CD4-positive, alpha-beta T cell treated with Interferon alpha-2 for 1 hour (primary cell): ENCODE measurements at regions not wholly inside any gene's neighbourhood (a gene's known extent, or its start where the extent isn't known, plus 50 kb on each side); places are given as distances from the start of the nearest gene placed in this dataset.
"Not testable (repeated sequence)": the region's sequence is repeated elsewhere in the genome, so short reads cannot be mapped to it uniquely, and the experiment has no call there.

ENCODE experiments used
- DNase-seq, 2 donors: peaks; one replicate each; pipeline ENCODE4 v3.0.0-alpha.2; 2020 to 2022

DNA sequence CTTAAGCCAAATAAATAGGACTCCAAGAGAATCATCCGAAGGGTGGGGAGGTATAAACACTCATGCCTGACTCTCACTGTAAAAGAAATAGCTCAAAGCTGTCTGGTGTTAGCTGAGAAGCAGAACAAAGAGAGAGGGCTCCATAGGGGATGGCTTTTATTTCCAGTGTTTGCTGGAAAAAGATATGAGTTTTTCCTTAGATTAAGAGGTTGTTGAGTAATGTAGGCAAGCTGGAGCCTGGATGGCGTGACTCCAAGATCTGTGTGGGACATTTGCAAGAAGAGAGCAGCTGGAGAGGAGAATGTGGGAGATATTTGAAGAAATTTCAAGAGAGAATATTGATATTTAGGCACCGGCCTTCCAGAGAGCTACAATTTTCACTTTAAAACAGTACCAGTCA, 793.7 kb upstream of the RGMB start:
- no peak for DNase-seq

DNA sequence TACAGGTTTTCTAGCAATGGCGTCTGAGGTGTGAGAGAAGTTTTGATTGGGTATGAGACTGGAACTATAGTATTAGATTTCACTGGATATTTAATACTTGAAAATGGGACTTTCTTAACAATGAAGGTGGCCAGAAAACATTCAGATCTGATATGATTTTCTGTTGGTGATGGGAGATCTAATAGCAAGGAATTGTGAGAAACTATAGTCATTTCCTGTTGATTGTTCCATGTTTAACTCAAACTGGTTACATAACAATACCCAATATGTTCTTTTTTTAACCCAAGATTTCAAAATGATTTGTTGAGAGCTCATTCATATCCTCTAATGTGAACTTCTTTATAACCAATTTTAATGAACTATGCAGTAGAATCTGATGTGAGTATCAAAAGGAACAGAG, 793.2 kb upstream of the RGMB start:
- DNase-seq, result no peak

DNA sequence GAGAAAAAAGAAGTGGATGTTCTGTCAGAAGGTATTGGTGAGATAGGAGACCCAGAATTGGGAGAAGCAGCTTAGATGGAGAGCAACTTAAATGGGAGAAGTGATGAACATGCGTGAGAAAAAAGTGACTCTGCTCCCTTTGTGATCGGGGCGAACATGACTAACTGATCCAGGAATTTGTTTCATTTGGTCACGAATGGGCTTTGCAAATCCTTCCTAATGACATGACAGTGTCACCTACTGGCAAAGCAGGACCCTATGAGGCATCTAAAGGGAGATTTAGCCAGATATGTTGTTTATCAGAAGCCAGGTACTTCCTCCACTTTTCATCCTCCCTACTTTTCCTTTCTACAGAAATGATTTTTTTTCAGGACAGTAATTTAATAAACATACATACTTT, 787.4 kb upstream of the RGMB start:
- DNase-seq, result no peak

- no peak for DNase-seq
These were observed 782.2 kb upstream of the RGMB start for GRCh38 chr5:97991236-97991635.

GRCh38 chr5:97998941-97999340, 774.5 kb upstream of the RGMB start:
- no peak for DNase-seq

- no peak for DNase-seq
These were observed 769.0 kb upstream of the RGMB start for GRCh38 chr5:98004463-98004862.

- DNase-seq, result no peak
These were observed 756.7 kb upstream of the RGMB start for GRCh38 chr5:98016771-98017170.

DNA sequence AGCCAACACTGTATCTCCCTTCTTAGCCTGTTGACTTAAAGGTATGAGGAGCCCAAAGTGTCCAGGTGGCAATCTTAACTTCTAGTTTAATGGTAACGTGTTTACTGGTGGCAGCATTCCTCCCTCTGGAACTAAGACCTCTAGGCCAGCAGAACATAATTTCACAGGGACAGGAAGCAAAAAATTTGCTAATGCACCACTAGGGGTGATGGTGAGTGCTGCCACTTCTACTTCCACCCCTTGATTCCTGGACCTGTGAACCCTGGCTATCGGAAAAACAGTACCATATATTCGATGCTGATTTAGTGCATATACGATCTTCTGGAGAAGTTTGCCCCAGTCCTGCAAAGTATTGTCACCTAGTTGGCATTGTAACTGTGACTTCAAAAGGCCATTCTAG, 743.2 kb upstream of the RGMB start:
- not testable (repeated sequence) for DNase-seq

DNA sequence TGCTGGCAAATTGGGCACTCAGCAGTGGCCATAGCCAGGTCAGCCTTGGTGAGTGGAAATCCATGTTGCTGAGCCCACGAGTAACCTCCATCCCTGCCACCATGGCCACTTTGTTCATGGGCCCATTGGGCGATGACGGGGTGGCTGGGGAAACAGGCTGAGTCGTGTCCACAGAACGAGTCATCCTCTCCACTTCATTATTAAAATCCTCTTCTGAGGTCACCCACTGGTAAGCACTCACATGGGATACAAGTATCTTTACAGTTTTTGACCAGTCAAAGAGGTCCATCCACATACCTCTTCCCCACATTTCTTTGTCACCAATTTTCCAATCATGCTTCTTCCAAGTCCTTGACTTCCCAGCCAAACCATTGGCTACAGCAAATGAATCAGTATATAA, 742.4 kb upstream of the RGMB start:
- DNase-seq, result not testable (repeated sequence)

DNA sequence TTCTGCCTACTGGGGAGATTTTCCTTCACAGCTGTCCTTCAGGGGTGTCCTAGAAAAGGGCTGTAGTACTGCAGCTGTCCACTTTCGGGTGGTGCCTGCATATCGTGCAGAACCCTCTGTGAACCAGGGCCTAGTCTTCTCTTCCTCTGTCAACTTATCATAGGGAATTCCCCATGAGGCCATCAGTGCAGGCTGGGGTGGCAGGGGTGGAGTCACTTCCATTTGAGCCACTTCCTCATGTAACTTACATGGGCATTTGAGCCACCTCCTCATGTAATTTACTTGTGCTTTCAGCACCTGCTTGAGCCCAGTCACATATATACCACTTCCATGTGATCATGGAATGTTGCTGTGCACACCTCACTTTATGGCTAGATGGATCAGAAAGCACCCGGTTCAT, 742.0 kb upstream of the RGMB start:
- DNase-seq, result no peak

- DNase-seq, result no peak
These were observed 741.5 kb upstream of the RGMB start for GRCh38 chr5:98031926-98032325.

- no peak for DNase-seq
These were observed 731.8 kb upstream of the RGMB start for GRCh38 chr5:98041661-98042060.

DNA sequence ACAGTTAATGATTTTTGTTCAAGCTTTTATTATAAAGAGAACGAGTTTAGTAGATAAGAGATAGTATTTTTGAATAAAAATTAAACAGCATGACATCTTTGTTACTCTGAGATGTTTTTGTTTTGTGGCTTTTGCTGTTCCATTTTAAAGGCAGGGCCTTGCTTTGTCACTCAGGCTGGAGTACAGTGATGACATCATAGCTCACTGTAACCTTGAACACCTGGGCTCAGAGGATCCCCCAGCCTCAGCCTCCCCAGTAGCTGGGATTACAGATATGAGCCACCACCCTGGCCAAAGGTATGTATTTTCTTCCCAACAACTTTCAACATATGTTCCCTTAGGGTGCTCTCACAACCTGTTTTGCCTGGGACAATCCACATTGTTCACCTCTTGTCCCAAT, 730.9 kb upstream of the RGMB start:
- no peak for DNase-seq

GRCh38 chr5:98042961-98043360, 730.5 kb upstream of the RGMB start:
- no peak for DNase-seq

- no peak for DNase-seq
These were observed 722.9 kb upstream of the RGMB start for GRCh38 chr5:98050583-98050982.

GRCh38 chr5:98053170-98053569, 720.3 kb upstream of the RGMB start:
- DNase-seq, result no peak

GRCh38 chr5:98060148-98060547, 713.3 kb upstream of the RGMB start:
- no peak for DNase-seq

DNA sequence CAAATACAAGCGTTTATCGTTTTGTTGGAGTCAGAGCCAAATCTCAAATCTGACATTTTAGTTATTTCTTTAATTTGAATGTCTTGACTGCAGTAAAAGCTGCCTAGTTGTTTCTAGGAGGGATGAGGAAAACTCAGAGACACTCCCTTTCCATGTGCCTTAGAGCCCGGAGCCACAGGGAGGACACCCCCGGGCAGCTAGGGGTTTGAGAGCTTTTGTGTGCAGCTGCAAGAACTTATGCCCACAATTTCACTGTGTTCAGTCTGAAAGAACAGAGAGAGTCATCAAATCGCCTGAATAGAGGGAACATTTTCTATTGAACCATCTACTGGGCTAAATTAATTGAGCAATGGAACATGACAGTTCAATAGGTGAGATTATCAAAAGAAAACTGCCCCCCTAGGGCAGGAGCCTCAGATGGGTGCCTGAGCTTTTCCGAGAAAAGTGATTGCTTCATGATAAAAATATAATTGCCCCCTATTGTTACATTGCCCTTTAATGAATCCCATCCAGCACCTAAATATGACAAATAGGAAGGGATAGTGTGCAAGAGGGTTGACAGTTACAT, 709.3 kb upstream of the RGMB start:
- DNase-seq, result no peak

DNA sequence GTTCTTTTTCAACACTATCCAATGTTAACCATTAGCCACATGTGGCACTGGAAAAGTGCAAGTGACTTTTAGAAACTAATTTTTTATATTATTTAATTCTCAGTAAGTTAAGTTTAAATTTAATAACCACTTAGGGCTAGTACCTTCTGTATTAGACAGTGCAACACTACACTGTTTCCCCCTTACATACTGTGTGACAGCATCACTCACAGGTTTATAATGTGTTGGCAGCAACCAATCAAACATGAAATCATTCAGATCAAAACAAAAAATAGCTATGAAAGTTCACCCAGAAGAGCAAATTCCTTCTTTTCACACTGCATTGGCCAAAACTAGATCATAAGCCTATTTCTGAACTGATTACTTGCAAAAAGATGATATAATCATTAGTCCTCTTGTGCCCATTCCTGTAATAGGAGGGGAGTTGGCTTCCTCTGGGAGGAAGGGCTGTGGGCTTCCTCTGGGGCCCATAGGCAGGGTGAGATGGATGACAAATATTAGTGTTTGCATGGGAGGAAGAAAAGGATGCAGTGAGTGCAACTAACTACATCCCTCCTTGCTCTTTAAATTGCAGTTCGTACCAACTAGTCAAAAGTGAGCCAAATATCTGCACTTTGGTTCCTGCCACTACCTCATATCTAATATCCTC, 708.1 kb upstream of the RGMB start:
- DNase-seq, result no peak

- DNase-seq, result no peak
These were observed 706.6 kb upstream of the RGMB start for GRCh38 chr5:98066910-98067309.

DNA sequence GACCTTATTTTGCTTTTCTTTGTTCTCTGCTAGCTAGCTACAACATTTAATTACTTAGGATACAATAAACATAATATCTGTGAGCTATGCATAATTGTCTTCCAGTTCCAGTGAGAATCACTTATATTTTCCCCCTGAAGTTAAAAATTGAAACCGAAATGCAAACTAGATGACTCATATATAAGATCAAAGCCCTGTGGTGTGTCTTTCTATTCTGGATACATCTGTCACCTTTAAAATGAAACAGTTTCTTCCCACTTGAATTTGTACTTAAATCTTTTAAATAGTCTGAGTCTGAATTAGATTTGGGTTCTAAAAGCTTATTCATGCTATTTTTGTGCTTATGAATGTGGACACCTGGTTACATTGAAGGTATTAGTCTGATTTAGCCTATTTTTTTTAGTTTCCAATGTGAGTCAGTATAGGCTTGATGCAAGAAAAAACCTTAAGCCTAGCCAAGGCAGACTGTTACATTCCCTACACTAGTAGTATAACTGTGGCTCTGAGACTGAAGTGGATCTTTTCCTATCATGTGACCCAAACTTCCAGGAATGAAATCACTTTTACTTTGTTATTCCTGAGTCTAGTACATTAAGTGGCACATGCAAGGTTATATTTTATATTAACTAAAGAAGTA, 703.5 kb upstream of the RGMB start:
- no peak for DNase-seq

DNA sequence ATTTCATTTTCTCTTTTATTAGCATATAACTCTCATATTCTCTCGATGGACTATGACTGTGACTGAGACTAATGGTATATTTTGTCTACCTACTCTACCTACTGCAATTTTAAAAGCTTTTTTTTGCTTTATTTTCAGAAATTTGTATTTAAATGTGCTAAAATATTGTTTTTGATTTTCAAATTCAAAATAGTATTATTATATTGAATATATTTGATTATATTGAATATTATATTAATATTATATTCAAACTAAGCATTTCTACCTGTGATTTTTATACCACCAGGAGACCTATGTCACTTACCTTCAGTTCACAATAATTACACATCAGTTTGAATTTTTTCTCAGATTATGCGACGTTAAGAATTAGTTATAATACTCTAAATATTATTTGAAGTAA, 700.5 kb upstream of the RGMB start:
- DNase-seq, result no peak

DNA sequence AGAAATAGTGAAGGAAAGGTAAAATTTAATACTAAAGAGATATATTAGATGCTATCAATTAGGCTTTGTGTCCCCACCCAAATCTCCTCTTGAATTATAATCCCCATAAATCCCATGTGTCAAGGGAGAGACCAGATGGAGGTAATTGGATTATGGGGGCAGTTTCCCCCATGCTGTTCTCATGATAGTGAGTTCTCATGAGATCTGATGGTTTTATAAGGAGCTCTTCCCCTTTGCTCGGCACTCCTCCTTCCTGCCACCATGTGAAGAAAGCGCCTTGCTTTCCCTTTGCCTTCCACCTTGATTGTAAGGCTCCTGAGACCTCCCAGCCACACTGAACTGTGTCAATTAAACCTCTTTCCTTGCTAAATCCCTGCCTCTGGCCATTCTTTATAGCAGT, 697.0 kb upstream of the RGMB start:
- DNase-seq, result no peak

DNA sequence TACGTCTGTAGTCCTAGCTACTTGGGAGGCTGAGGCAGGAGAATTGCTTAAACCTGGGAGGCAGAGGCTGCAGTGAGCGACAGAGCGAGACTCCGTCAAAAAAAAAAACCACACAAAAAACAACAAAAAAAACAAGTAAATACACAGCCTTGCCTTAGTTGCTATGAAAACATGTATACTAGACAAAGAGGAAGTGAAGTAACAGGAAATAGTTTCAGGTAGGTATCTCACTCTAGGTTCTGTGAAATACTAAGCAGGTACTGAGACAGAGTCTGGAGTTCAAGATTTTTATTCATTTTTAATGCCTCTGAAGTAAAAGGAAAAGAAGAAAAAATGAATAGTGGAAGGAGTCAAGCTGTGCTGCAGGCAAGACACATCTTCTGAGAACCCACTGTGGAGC, 687.9 kb upstream of the RGMB start:
- no peak for DNase-seq

- no peak for DNase-seq
These were observed 678.4 kb upstream of the RGMB start for GRCh38 chr5:98095072-98095471.
